OCI-LY1 (cell line): ENCODE measurements at regions not wholly inside any gene's neighbourhood (a gene's known extent, or its start where the extent isn't known, plus 50 kb on each side); places are given as distances from the start of the nearest gene placed in this dataset.

Experiments
- H2AFZ ChIP-seq: fragments of 200-600 bp; sonication (generic), shearing (Covaris generic); 2 replicates; pipeline ENCODE4 v1.6.0; 2014; ENCODE audit warnings: antibody characterized with exemption, mild to moderate bottlenecking, low read length
- H3F3A ChIP-seq: fragments of 200-600 bp; sonication (generic), shearing (Covaris generic); 2 replicates; pipeline ENCODE4 v1.6.0; 2014; ENCODE audit warnings: mild to moderate bottlenecking, antibody characterized with exemption, low read length, moderate library complexity; ENCODE audit not compliant: insufficient read depth
- H3K27ac ChIP-seq: fragments of 200-600 bp; sonication (generic); 2 replicates; pipeline ENCODE4 v1.5.1; 2014; ENCODE audit warnings: low read length, mixed run types, mild to moderate bottlenecking, low read depth; ENCODE audit not compliant: poor library complexity, severe bottlenecking
- H3K27me3 ChIP-seq: fragments of 200-600 bp; sonication (generic); 2 replicates; pipeline ENCODE4 v1.6.0; 2014; ENCODE audit warnings: antibody characterized with exemption, mild to moderate bottlenecking, low read length, moderate library complexity; ENCODE audit not compliant: insufficient read depth
- H3K36me3 ChIP-seq: fragments of 200-600 bp; sonication (generic); 2 replicates; pipeline ENCODE4 v1.6.1; 2014; ENCODE audit warnings: mild to moderate bottlenecking, antibody characterized with exemption, low read length, moderate library complexity, mixed read lengths; ENCODE audit not compliant: insufficient read depth
- H3K4me1 ChIP-seq: fragments of 200-600 bp; sonication (generic); 2 replicates; pipeline ENCODE4 v1.5.1; 2014; ENCODE audit warnings: mild to moderate bottlenecking, low read length, moderate library complexity; ENCODE audit not compliant: insufficient read depth, severe bottlenecking
- H3K4me2 ChIP-seq: fragments of 200-600 bp; sonication (generic), shearing (Covaris generic); 2 replicates; pipeline ENCODE4 v1.6.1; 2014; ENCODE audit warnings: low read length
- H3K4me3 ChIP-seq: fragments of 200-600 bp; sonication (generic); 2 replicates; pipeline ENCODE4 v1.5.1; 2014; ENCODE audit warnings: low read length, low read depth, mild to moderate bottlenecking, mixed read lengths; ENCODE audit not compliant: poor library complexity, severe bottlenecking
- H3K79me2 ChIP-seq: fragments of 200-600 bp; shearing (Covaris generic); 2 replicates; pipeline ENCODE4 v1.6.1; 2016; ENCODE audit warnings: mixed run types, low read length, mixed read lengths; ENCODE audit not compliant: insufficient read depth
- H3K9ac ChIP-seq: fragments of 200-600 bp; sonication (generic), shearing (Covaris generic); 2 replicates; pipeline ENCODE4 v1.6.1; 2014; ENCODE audit warnings: mild to moderate bottlenecking, low read length, mixed read lengths
- H3K9me2 ChIP-seq: fragments of 200-600 bp; sonication (generic), shearing (Covaris generic); 2 replicates; pipeline ENCODE4 v1.6.1; 2014; ENCODE audit warnings: low read depth, mild to moderate bottlenecking, low read length, mixed read lengths
- H3K9me3 ChIP-seq: fragments of 200-600 bp; shearing (Covaris generic); 2 replicates; pipeline ENCODE4 v1.6.1; 2014; ENCODE audit warnings: low read length, mixed read lengths
- H4K20me1 ChIP-seq: fragments of 200-600 bp; sonication (generic), shearing (Covaris generic); 2 replicates; pipeline ENCODE4 v1.6.0; 2016; ENCODE audit warnings: mild to moderate bottlenecking, low read length; ENCODE audit not compliant: insufficient read depth
- CTCF ChIP-seq: fragments of 200-600 bp; sonication (generic), shearing (Covaris generic); IDR thresholded peaks from 2 replicates; pipeline ENCODE4 v1.5.1; 2017; ENCODE audit warnings: mild to moderate bottlenecking, antibody characterized with exemption, low read length, moderate library complexity, mixed read lengths
- EZH2 ChIP-seq: fragments of 200-600 bp; sonication (generic), shearing (Covaris generic); IDR thresholded peaks from 2 replicates; pipeline ENCODE4 v1.8.0; 2017; ENCODE audit warnings: borderline replicate concordance, mixed run types, mild to moderate bottlenecking, antibody characterized with exemption, low read length, moderate library complexity, mixed read lengths

- H3K9ac ChIP-seq, result no peak overlapping the region
Measured at GRCh38 chr3:90087703-90088102, 980.3 kb downstream of the EPHA3 start.

GRCh38 chr3:90091549-90091948 is 984.1 kb downstream of the EPHA3 start:
- Histone ChIP-seq H3K4me2 (no peak overlapping the region), H3K79me2 (no peaks in the 10 kb centered on the region; the same call in 1 of the 2 replicates), H3K27ac (no peak overlapping the region), H3K27me3 (no peaks in the 10 kb centered on the region), H4K20me1 (no peaks in the 10 kb centered on the region), H3F3A (no peaks in the 10 kb centered on the region), H3K36me3 (no peaks in the 10 kb centered on the region), H3K9ac (no peak overlapping the region), H3K9me2 (no peaks in the 10 kb centered on the region), H3K4me3 (no peak overlapping the region), H2AFZ (no peak overlapping the region), H3K9me3 (no peaks in the 10 kb centered on the region), H3K4me1 (no peaks in the 10 kb centered on the region)
- no peak for TF ChIP-seq EZH2
- TF ChIP-seq CTCF, result peak; percentile 50

More at GRCh38 chr3:90087703-90088102, 980.3 kb downstream of the EPHA3 start:
- Histone ChIP-seq H3K27me3 (no peaks in the 10 kb centered on the region), H3K4me2 (no peak overlapping the region), H3F3A (no peaks in the 10 kb centered on the region), H3K4me1 (no peaks in the 10 kb centered on the region), H3K4me3 (no peak overlapping the region), H2AFZ (no peak overlapping the region), H3K9me3 (no peaks in the 10 kb centered on the region), H4K20me1 (no peaks in the 10 kb centered on the region), H3K79me2 (no peaks in the 10 kb centered on the region), H3K27ac (no peak overlapping the region), H3K36me3 (no peaks in the 10 kb centered on the region), H3K9me2 (no peaks in the 10 kb centered on the region)
- TF ChIP-seq CTCF (no peak), EZH2 (no peak)

GRCh38 chr3:90092994-90093393 is 985.6 kb downstream of the EPHA3 start:
- H3K36me3 ChIP-seq, result no peaks in the 10 kb centered on the region
- no peaks in the 10 kb centered on the region for H3K4me1 ChIP-seq
- no peaks in the 10 kb centered on the region for H3F3A ChIP-seq
- no peak overlapping the region for H3K4me2 ChIP-seq
- H3K79me2 ChIP-seq, result no peaks in the 10 kb centered on the region; the same call in 1 of the 2 replicates
- no peak overlapping the region for H2AFZ ChIP-seq
- no peaks in the 10 kb centered on the region for H4K20me1 ChIP-seq
- no peaks in the 10 kb centered on the region for H3K9me3 ChIP-seq
- H3K4me3 ChIP-seq, result no peak overlapping the region
- no peaks in the 10 kb centered on the region for H3K27me3 ChIP-seq
- H3K9me2 ChIP-seq, result no peaks in the 10 kb centered on the region
- no peak overlapping the region for H3K27ac ChIP-seq
- no peak overlapping the region for H3K9ac ChIP-seq
- TF ChIP-seq EZH2, result no peak
- TF ChIP-seq CTCF, result peak; percentile 71
